ENCODE measurements at regions not wholly inside any gene's neighbourhood (a gene's known extent, or its start where the extent isn't known, plus 50 kb on each side); places are given as distances from the start of the nearest gene placed in this dataset.
"Not testable (repeated sequence)": the region's sequence is repeated elsewhere in the genome, so short reads cannot be mapped to it uniquely, and the experiment has no call there.

DNA sequence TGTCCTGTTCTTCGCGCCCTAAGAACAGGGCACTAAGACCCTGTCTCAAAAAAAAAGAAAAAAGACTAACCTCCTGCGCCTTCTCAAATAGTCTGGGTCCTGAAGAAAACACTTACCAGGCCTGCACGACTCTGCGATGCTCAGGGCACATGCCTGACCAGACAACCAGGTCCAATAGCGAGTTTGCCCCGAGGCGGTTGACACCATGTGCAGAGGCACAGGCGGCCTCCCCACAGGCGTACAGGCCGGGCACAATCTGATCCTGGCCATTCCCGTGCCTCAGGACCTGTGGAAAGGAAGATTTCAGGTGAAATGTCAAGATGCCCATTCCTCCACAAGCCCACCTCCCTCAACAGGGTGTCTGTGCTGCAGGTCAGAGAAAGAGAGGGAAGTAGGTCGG lies 65.9 kb upstream of the TNK2 start:
- DNase-seq (ENCODE audit: low read depth in 2 of 2), result not testable (repeated sequence)

GRCh38 chr3:195970873-195971272 lies 62.5 kb upstream of the TNK2 start:
- DNase-seq (ENCODE audit: low read depth in 2 of 2), result not testable (repeated sequence)

DNA sequence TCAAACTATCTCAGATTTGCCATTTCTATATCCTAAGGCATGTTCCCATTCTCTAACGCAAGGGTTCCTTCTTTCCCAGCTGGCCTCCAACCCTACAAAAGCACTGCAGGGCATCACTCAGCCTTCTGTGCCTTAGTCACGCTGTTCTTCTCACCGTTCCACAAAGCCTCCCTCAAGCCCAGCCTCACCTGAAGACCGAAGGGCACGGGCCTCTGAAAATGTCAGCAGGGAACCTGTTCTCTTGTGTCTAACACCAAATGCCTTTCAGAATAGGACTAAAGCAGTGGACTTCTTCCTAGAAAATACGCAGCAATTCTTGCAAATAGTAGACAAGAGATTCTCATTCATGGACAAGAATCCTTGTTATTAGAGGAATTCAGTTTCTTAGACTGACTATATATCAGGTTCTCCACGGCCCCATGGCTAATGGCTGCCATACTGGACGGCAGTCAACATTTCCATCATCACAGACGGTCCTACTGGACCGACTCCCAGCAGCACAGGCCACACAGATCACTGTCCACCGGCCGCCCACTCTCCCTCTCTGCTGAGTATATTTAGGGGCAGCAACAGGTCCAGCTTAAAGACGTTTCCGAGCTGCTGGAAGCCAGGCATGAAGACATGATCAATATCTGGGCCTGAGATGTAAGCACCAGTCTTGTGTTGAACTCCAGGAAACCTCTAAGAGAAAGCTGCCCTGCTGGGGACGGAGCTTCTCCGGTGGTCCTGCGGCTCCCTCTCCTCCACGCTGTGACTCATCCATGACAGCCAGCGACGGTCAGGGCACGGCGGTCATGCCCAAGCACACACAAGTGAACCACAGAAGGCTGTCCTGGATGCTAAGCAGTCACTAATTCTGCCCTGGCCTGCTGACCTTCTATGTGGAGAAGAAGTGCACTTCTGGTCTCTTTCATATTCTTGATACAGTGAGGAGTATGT lies 61.8 kb upstream of the TNK2 start:
- DNase-seq (ENCODE audit: low read depth in 2 of 2), result not testable (repeated sequence)

DNA sequence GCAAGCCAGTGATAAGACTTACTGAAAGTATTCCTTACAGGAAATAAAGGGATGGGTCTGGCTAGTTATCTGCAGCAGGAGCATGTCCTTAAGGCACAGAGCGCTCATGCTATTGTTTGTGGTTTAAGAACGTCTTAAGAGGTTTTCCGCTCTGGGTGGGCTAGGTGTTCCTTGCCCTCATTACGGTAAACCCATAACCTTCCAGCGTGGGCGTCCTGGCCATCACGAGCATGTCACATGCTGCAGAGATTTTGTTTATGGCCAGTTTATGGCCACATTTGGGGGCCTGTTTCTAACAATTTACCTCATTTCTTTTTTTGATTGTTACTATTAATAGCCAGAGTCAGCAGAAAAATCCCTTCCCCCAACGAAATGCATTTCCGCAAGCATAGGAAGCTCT lies 61.0 kb upstream of the TNK2 start:
- DNase-seq (ENCODE audit: low read depth in 2 of 2), result not testable (repeated sequence)

DNA sequence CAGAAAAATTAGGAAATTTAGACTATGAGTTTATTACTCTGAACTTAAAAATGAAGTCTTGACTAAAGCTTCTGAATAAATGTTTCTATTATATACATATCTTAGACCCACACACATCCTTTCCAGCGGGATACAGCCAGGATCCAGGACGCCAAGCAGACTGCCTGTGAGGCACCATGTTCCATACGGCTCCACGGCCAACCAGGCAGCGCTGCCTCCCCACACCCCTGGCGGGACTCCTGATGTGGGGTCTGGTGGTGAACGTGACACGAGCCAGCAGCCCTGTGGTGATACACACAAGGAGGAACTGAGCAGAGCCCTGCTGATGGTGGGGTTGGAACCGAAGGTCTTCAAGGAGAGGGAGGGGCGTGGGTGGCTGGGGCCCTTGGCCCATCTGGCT lies 59.8 kb upstream of the TNK2 start:
- DNase-seq (ENCODE audit: low read depth in 2 of 2), result not testable (repeated sequence)

DNA sequence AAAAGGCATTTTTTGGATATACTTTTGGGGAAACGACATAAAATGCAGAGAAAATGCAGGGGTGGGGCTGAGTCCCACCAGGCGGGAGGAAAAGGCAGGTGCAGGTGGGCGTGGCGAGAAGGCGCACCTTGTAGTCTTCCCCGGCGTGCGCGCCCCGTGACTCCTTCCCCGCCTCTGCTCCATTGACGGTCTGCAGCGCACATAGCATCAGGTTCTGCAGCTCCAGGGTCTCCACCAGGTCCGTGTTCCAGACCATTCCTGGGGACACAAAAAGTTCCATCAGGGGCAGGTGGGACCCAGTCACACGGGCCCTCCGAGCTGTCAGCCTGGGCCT lies 59.0 kb upstream of the TNK2 start:
- not testable (repeated sequence) for DNase-seq (ENCODE audit: low read depth in 2 of 2)

GRCh38 chr3:195966563-195967386 lies 58.4 kb upstream of the TNK2 start:
- not testable (repeated sequence) for DNase-seq (ENCODE audit: low read depth in 2 of 2)

DNA sequence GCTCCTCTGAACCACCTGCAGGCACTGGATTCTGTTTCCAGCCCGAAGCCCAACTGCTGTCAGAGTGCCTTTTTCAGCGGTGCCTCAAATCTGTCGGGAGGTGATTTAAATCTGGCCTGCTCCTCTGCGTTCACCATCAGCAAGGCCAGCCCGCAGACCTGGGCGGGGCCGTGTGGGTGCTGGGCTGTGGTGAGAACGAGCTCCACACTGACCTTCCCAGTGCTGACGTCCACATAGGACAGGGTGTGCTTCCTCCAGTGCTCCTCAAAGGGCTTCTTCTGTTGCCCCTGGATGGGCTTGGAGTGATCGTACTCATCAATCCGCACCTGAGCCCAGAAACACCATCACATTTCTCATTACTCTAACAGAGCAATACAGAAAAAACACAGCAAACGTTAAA lies 56.9 kb upstream of the TNK2 start:
- DNase-seq (ENCODE audit: low read depth in 2 of 2), result not testable (repeated sequence)

DNA sequence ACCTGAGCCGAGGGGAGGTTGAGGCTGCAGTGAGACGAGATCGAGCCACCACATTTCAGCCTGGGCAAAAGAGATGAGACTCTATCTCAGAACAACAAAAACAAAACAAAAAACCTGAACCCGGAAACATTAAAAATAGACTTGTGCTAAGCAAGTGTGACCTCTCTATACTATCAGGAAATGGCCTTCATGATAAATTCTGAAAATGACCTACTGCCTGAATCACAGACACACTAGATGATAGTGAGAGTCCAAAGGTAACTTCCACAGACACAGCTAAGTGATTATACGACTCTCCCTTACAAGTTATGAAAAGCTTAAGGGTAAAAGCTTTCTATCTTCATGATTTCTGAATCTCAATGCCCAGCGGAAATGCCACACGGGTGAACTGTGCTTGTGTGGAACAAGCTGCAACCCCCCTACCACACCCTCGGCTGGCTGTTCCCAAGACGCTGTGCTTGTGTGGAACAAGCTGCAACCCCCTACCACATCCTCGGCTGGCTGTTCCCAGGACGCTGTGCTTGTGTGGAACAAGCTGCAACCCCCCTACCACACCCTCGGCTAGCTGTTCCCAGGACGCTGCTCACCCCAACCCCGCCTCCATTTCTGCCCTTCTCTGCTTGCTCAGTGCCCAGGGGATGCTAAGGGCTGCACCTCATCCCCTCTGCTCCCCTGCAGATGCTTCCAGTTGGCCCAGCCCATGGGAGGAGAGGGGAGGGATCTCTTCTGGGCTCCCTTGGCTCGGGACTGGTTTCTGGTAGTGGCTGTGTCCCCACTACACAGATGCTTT lies 56.2 kb upstream of the TNK2 start:
- not testable (repeated sequence) for DNase-seq (ENCODE audit: low read depth in 2 of 2)

DNA sequence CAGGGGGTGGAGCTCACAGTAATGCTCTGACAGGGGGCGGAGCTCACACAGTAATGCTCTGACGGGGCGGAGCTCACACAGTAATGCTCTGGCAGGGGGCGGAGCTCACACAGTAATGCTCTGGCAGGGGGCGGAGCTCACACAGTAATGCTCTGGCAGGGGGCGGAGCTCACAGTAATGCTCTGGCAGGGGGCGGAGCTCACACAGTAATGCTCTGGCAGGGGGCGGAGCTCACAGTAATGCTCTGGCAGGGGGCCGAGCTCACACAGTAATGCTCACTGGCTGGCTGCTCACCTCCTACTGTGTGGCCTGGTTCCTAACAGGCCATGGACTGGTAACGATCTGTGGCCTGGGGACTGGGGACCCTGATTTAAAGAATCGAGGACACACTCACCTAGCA lies 53.9 kb upstream of the TNK2 start:
- not testable (repeated sequence) for DNase-seq (ENCODE audit: low read depth in 2 of 2)

DNA sequence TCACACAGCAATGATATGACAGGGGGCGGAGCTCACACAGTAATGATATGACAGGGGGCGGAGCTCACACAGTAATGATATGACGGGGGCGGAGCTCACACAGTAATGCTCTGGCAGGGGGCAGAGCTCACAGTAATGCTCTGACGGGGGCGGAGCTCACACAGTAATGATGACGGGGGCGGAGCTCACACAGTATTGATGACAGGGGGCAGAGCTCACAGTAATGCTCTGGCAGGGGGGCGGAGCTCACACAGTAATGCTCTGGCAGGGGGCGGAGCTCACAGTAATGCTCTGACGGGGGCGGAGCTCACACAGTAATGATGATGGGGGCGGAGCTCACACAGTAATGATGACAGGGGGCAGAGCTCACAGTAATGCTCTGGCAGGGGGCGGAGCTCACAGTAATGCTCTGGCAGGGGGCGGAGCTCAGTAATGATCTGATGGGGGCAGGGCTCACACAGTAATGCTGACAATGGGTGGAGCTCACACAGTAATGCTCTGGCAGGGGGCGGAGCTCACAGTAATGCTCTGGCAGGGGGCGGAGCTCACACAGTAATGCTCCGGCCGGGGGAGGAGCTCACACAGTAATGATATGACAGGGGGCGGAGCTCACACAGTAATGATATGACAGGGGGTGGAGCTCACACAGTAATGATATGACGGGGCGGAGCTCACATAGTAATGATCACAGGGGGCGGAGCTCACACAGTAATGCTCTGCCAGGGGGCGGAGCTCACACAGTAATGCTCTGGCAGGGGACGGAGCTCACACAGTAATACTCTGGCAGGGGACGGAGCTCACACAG lies 52.8 kb upstream of the TNK2 start:
- peak; percentile 12 to 41 for DNase-seq (ENCODE audit: low read depth in 2 of 2)

DNA sequence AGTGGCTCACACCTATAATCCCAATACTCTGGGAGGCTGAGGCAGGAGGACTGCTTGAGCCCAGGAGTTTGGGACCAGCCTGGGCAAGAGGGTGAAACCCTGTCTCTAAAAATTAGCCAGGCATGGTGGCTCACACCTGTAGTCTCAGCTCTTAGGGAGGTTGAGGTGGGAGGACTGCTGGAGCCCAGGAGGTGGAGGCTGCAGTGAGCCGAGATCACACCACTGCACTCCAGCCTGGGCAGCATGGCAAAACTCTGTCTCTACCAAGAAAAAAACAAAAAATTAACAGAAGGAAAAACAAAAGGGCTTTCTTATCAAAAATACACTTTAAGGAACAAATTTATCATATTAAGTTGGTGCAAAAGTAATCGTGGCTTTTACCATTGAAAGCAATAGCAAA lies 51.8 kb upstream of the TNK2 start:
- not testable (repeated sequence) for DNase-seq (ENCODE audit: low read depth in 2 of 2)

DNA sequence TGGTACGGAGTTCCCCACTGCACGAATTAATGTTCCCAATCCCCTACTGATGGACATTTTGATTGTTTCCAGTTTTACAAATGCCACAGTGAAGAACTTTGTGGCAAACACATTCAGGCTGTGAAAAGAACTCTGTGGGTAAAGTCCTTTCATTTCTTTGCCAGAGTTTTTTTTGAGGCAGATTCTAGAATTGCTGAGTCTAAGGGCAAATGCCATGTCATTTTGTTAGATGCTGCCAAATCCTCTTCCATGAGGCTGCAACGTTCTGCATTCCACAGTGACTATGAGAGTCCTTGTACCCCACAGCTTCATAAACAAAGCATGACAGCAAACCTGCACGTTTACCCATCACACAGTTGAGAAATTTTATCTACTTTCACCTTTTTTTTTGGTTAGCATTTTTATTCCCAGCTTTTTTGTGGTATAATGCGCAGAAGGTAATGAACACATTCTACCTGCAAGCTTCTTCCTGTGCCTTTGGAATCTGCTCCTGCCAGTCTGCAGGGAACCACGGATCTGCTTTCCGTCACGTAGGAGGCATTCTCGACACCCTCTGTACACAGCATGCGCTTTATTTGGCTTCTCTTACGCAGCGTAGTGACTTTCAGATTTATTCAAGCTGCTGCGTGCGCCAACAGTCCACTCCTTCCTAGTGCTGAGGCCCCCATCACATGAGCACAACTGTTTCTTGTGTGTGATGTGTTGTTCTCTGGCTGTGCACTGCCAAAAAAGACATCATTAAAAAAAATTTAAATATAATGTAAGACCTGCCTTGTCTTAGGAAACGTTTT lies 51.2 kb upstream of the TNK2 start:
- not testable (repeated sequence) for DNase-seq (ENCODE audit: low read depth in 2 of 2)

DNA sequence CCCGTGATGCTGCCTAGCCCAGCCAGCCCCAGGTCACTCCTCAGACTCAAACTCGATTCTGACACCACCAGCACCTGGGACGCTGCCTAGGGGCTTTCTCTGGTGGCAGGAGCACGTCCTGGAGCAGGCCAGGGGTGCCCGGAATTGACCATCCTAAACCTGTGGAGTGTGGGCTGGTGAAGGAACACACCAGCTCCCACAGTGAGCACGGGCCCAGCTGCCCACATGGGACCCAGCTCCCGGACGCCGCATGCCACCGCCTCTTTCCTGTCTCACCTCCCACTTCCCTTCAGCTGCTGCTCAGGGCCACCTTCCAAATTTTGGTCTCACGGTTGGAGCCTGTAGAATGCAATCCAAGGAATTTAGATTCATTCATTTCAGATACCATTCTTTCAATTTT lies 50.4 kb upstream of the TNK2 start:
- not testable (repeated sequence) for DNase-seq (ENCODE audit: low read depth in 2 of 2)

Data from stimulated activated CD8-positive, alpha-beta memory T cell treated with anti-CD3 and anti-CD28 coated beads, Interleukin-2, amount 100 ng/mL, for 48 hours (primary cell).